Esophagus muscularis mucosa (tissue), 3 donors: ENCODE measurements at regions not wholly inside any gene's neighbourhood (a gene's known extent, or its start where the extent isn't known, plus 50 kb on each side); places are given as distances from the start of the nearest gene placed in this dataset.

ENCODE experiments used
- CTCF ChIP-seq, 3 experiments: fragments of 200-600 bp in 2 of 3; fragments of 450-650 bp in 1 of 3; sonication (generic) in 2 of 3; IDR thresholded peaks; one replicate each; pipeline ENCODE4 v1.5.1; 2017 to 2019; ENCODE audit warnings: antibody characterized with exemption in 3 of 3, mild to moderate bottlenecking in 2 of 3, moderate library complexity in 1 of 3
- POLR2A ChIP-seq: fragments of 450-650 bp; IDR thresholded peaks from one replicate; pipeline ENCODE4 v1.6.1; 2017; ENCODE audit warnings: antibody characterized with exemption, moderate library complexity, mild to moderate bottlenecking, low read depth

- TF ChIP-seq CTCF (IDR thresholded peaks at IDR 0.05) (no peak), POLR2A (no peak)
These were observed 296.8 kb downstream of the SOX9 start for GRCh38 chr17:72417627-72418026.
